ENCODE measurements at regions not wholly inside any gene's neighbourhood (a gene's known extent, or its start where the extent isn't known, plus 50 kb on each side); places are given as distances from the start of the nearest gene placed in this dataset.

GRCh38 chr3:96259299-96259698 lies 555.1 kb upstream of the EPHA6 start:
- no peak for TF ChIP-seq CTCF (IDR thresholded peaks at IDR 0.05)
- no peak for TF ChIP-seq POLR2A (IDR thresholded peaks at IDR 0.05)
